ENCODE measurements at regions not wholly inside any gene's neighbourhood (a gene's known extent, or its start where the extent isn't known, plus 50 kb on each side); places are given as distances from the start of the nearest gene placed in this dataset.

DNA sequence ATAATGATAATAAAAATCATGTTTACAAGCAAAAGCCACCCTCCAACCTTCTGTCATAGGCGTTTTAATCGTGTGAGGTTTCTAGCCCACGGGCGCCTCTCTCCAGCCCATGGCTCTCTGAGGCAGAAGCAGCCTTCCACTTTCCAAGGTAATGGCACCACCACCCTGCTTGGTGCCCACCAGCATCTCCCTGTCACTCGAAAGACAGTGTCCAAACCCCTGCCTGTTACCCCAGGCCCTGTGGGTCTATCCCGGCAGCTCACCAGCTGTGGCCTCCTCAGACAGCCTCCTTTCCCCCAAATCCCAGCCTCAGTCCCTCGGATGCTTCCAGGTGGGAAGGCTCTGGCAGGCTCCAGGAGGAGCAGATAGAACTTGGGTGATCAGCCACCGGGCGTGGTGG is 123.8 kb upstream of the LPCAT1 start:
- TF ChIP-seq EZH2 (IDR thresholded peaks at IDR 0.05; ENCODE audit: insufficient read depth, poor library complexity, severe bottlenecking), result no peak
- no peak for TF ChIP-seq EZH2phosphoT487 (IDR thresholded peaks at IDR 0.05; ENCODE audit: insufficient read depth, low read depth)

All from GM23248 (cell line).